ENCODE measurements at regions not wholly inside any gene's neighbourhood (a gene's known extent, or its start where the extent isn't known, plus 50 kb on each side); places are given as distances from the start of the nearest gene placed in this dataset.
A peak's percentile ranks its signal among the peaks of the same experiment; 100 is the strongest.

- no peaks in the 10 kb centered on the region for H3K4me1 ChIP-seq
- no peaks in the 10 kb centered on the region for H3K27me3 ChIP-seq
- H3K9me3 ChIP-seq: no peaks in the 10 kb centered on the region
- WGBS, 2 donors: 31 to 35% methylated on average over 5 of the region's 5 CpGs
- H3K27ac ChIP-seq: no peak overlapping the region
- TF ChIP-seq CTCF (IDR thresholded peaks at IDR 0.05) (no peak), POLR2A (IDR thresholded peaks at IDR 0.05) (no peak)
- H3K4me3 ChIP-seq (replicated peaks in 1 of 3): no peak overlapping the region
- H3K36me3 ChIP-seq: no peaks in the 10 kb centered on the region
- intact Hi-C loops (cut with DNase I): no loop called here
- no peak for DNase-seq
Measured at GRCh38 chr3:8095724-8096123, 405.9 kb upstream of the LMCD1 start.

GRCh38 chr3:8097690-8098089 is 403.9 kb upstream of the LMCD1 start:
- intact Hi-C loops (cut with DNase I): no loop called here
- no peak overlapping the region for H3K4me3 ChIP-seq (replicated peaks in 1 of 3)
- H3K36me3 ChIP-seq: no peaks in the 10 kb centered on the region
- DNase-seq: no peak
- H3K9me3 ChIP-seq: no peaks in the 10 kb centered on the region
- TF ChIP-seq CTCF (IDR thresholded peaks at IDR 0.05) (no peak), POLR2A (IDR thresholded peaks at IDR 0.05) (no peak)
- H3K27ac ChIP-seq: no peak overlapping the region
- H3K4me1 ChIP-seq: no peaks in the 10 kb centered on the region
- no peaks in the 10 kb centered on the region for H3K27me3 ChIP-seq
- WGBS, 2 donors: 95% methylated on average over 4 of the region's 4 CpGs

- Histone ChIP-seq H3K36me3 (no peaks in the 10 kb centered on the region), H3K27ac (no peak overlapping the region), H3K4me3 (replicated peaks in 1 of 3) (no peak overlapping the region), H3K9me3 (no peaks in the 10 kb centered on the region), H3K4me1 (no peaks in the 10 kb centered on the region), H3K27me3 (no peaks in the 10 kb centered on the region)
- 81 to 90% methylated on average over 3 of the region's 3 CpGs for WGBS, 2 donors
- TF ChIP-seq CTCF (IDR thresholded peaks at IDR 0.05): no peak
- no peak for TF ChIP-seq POLR2A (IDR thresholded peaks at IDR 0.05)
- no peak for DNase-seq
- intact Hi-C loops (cut with DNase I): no loop called here
Measured at GRCh38 chr3:8103954-8104353, 397.7 kb upstream of the LMCD1 start.

GRCh38 chr3:8106921-8107320 is 394.7 kb upstream of the LMCD1 start:
- no peak for DNase-seq
- intact Hi-C loops (cut with DNase I): no loop called here
- Histone ChIP-seq H3K4me3 (replicated peaks in 1 of 3) (no peak overlapping the region), H3K4me1 (no peaks in the 10 kb centered on the region), H3K27ac (no peak overlapping the region), H3K27me3 (no peaks in the 10 kb centered on the region), H3K36me3 (no peaks in the 10 kb centered on the region), H3K9me3 (no peaks in the 10 kb centered on the region)
- TF ChIP-seq POLR2A (IDR thresholded peaks at IDR 0.05) (no peak), CTCF (IDR thresholded peaks at IDR 0.05) (no peak)
- 98 to 100% methylated on average over 2 of the region's 2 CpGs for WGBS, 2 donors

- 32 to 33% methylated on average over 14 of the region's 14 CpGs for WGBS, 2 donors
- intact Hi-C loops (cut with DNase I): no loop called here
Measured at GRCh38 chr3:8110966-8111798, 390.4 kb upstream of the LMCD1 start.

More at GRCh38 chr3:8110966-8111798, 390.4 kb upstream of the LMCD1 start:
- no peaks in the 10 kb centered on the region for H3K4me1 ChIP-seq
- no peaks in the 10 kb centered on the region for H3K9me3 ChIP-seq
- peak in 5 of 6 experiments; percentile 29 to 66 (median 59) for TF ChIP-seq CTCF (IDR thresholded peaks at IDR 0.05)
- TF ChIP-seq POLR2A (IDR thresholded peaks at IDR 0.05): no peak
- peak; percentile 17 to 21 for DNase-seq
- no peaks in the 10 kb centered on the region for H3K36me3 ChIP-seq
- H3K27ac ChIP-seq: no peak overlapping the region
- H3K4me3 ChIP-seq (replicated peaks in 1 of 3): no peak overlapping the region
- no peaks in the 10 kb centered on the region for H3K27me3 ChIP-seq
